Thoracic aorta (tissue), 2 donors: ENCODE measurements at regions not wholly inside any gene's neighbourhood (a gene's known extent, or its start where the extent isn't known, plus 50 kb on each side); places are given as distances from the start of the nearest gene placed in this dataset.

Source experiments
- ATAC-seq: fragments of 150-250 bp; one replicate; pipeline ENCODE4 v1.8.0; 2017; ENCODE audit warnings: low read depth; ENCODE audit not compliant: insufficient number of reproducible peaks, low FRiP score
- DNase-seq: peaks from one replicate; pipeline ENCODE4 v3.0.0-alpha.2; 2020; ENCODE audit warnings: low spot score
- H3K27ac ChIP-seq, 2 donors: fragments of 200-600 bp; sonication (generic); 1 replicate in 1 of 2; 2 replicates in 1 of 2; pipeline ENCODE4 v1.5.1; 2016; ENCODE audit warnings: mild to moderate bottlenecking in 2 of 2, moderate library complexity in 2 of 2
- H3K27me3 ChIP-seq: fragments of 200-600 bp; sonication (generic); replicated peaks from 2 replicates; pipeline ENCODE4 v1.6.0; 2016; ENCODE audit warnings: mild to moderate bottlenecking; ENCODE audit not compliant: insufficient read depth
- H3K36me3 ChIP-seq: fragments of 200-600 bp; sonication (generic); one replicate; pipeline ENCODE4 v1.5.1; 2016
- H3K4me1 ChIP-seq, 2 donors: fragments of 200-600 bp; sonication (generic); 1 replicate in 1 of 2; 2 replicates in 1 of 2; pipeline versions ENCODE4 v1.5.1 to v1.6.0; 2016; ENCODE audit warnings: low read depth in 2 of 2, mild to moderate bottlenecking in 1 of 2; ENCODE audit not compliant: control insufficient read depth in 1 of 2
- H3K4me3 ChIP-seq: fragments of 200-600 bp; sonication (generic); 2 replicates; pipeline ENCODE4 v1.5.1; 2016; ENCODE audit warnings: mild to moderate bottlenecking
- H3K9me3 ChIP-seq: fragments of 200-600 bp; sonication (generic); 2 replicates; pipeline ENCODE4 v1.5.1; 2016
- TF ChIP-seq, protein P1 (sequence below): fragments of 200-600 bp; sonication (generic); IDR thresholded peaks from one replicate; pipeline ENCODE4 v1.5.1; 2019; ENCODE audit warnings: antibody characterized with exemption

DNA sequence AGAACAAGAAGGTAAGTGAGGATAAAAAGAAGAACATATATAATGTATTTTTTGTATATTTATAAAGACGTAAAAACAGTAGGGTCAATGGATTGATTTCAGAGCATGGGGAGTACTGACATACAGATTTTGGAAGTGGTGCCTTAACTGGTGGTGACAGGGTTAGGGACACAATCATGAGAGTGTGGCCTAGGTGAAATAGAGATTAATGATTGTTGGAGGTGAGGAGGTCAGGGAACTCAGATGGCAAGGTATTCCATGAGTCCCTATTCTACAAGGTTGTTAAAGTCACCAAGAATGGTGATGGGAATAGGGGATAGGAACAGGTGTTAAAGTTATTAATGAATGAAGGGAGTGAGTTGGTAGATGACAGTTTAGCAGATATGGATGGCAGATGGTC is 210.8 kb downstream of the SEMA6A start:
- Histone ChIP-seq H3K27me3 (no peaks in the 10 kb centered on the region), H3K4me1 (peaks cover 3 to 27% of the 10 kb centered on the region in 2 donors), H3K4me3 (no peak overlapping the region), H3K9me3 (no peaks in the 10 kb centered on the region), H3K36me3 (no peaks in the 10 kb centered on the region), H3K27ac (no peak overlapping the region)
- ATAC-seq (no peak), DNase-seq (no peak)
- TF ChIP-seq, protein P1, sequence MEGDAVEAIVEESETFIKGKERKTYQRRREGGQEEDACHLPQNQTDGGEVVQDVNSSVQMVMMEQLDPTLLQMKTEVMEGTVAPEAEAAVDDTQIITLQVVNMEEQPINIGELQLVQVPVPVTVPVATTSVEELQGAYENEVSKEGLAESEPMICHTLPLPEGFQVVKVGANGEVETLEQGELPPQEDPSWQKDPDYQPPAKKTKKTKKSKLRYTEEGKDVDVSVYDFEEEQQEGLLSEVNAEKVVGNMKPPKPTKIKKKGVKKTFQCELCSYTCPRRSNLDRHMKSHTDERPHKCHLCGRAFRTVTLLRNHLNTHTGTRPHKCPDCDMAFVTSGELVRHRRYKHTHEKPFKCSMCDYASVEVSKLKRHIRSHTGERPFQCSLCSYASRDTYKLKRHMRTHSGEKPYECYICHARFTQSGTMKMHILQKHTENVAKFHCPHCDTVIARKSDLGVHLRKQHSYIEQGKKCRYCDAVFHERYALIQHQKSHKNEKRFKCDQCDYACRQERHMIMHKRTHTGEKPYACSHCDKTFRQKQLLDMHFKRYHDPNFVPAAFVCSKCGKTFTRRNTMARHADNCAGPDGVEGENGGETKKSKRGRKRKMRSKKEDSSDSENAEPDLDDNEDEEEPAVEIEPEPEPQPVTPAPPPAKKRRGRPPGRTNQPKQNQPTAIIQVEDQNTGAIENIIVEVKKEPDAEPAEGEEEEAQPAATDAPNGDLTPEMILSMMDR, result no peak

DNA sequence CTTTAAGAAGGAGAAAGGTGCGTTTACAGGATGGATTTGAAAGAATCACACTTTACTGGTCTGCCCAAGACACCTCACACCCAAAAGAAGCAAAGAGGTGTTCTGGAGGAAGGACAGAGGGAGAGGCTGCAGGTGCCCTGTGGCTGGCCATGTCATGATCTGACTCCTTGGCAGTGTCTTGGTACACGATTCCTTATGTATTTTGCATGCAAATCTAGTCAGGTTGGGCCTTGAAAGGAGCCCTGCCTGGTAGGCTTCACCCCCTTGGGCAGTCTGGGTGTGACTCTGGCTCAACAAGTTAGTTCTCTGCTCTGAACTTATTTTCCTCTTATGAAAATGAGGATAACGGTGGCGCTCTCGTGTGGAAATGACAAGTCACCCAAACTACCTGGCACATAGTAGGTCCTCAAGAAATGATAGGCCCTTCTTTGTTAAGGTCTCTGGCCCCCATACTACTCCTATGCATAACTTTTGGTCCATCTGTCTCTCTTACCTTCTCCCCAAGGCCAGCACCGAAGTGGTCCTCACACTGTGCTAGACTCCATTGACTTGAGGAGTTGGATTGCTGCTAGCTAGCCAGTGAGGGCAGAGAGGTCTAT is 212.5 kb downstream of the SEMA6A start:
- Histone ChIP-seq H3K27me3 (no peaks in the 10 kb centered on the region), H3K4me3 (peak overlapping the region; percentile 67), H3K27ac (no peak overlapping the region), H3K36me3 (no peaks in the 10 kb centered on the region), H3K9me3 (no peaks in the 10 kb centered on the region), H3K4me1 (peaks cover 3 to 27% of the 10 kb centered on the region in 2 donors)
- no peak for DNase-seq
- no peak for ATAC-seq
- TF ChIP-seq, protein P1, result no peak

DNA sequence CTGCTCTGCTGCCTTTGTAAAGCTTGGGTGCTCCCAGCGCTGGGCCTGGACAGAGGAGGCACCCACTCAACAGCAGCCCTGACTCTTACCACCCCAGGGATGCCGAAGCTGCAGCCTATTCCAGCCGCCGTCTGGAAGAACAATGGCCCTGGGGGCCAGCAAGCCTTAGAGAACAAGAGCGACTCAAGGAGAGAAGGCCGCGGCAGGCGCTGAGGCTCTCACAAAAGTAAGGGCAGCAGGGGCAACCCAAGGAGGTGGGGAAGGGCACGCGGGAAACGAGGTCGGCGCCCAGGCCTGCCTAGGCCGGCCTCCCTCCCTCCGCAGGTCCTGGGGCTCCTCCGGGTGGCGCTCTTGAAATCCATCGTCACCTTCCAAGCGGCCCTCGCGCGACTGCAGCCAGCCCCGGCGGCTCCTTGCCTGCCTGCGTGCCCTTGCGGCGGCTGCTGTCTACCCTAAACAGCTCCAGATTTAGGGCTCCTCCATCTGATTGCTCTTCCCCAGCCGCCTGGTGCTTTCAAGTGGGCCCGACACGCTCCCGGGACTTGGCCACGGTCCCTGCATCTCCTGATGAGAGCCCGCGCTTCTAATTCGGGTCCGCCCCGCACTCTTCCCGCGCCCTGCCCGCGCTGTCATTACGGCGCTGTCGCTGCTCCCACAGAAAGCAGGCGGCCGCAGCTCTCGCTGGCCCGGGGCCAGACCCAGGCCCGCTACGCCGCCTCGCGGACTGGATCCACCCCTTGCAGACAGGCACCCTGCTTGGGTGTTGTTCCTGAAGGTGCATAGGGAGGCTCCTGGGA is 213.3 kb downstream of the SEMA6A start:
- peak overlapping the region; percentile 67 for H3K4me3 ChIP-seq
- no peak for ATAC-seq
- no peaks in the 10 kb centered on the region for H3K9me3 ChIP-seq
- no peaks in the 10 kb centered on the region for H3K27me3 ChIP-seq
- TF ChIP-seq, protein P1, result no peak
- H3K36me3 ChIP-seq, result no peaks in the 10 kb centered on the region
- peaks cover 3 to 27% of the 10 kb centered on the region in 2 donors for H3K4me1 ChIP-seq
- DNase-seq, result no peak
- no peak overlapping the region for H3K27ac ChIP-seq

- peaks cover 3 to 27% of the 10 kb centered on the region in 2 donors for H3K4me1 ChIP-seq
- H3K27me3 ChIP-seq, result no peaks in the 10 kb centered on the region
- no peak overlapping the region for H3K4me3 ChIP-seq
- no peak for DNase-seq
- no peaks in the 10 kb centered on the region for H3K9me3 ChIP-seq
- no peak overlapping the region for H3K27ac ChIP-seq
- no peak for ATAC-seq
- no peaks in the 10 kb centered on the region for H3K36me3 ChIP-seq
- TF ChIP-seq, protein P1, result no peak
These were observed 214.4 kb downstream of the SEMA6A start for GRCh38 chr5:116360008-116360853.

GRCh38 chr5:116359592-116359991 is 215.0 kb downstream of the SEMA6A start:
- DNase-seq, result no peak
- TF ChIP-seq, protein P1, result no peak
- no peak overlapping the region for H3K27ac ChIP-seq

More at GRCh38 chr5:116359592-116359991, 215.0 kb downstream of the SEMA6A start:
- Histone ChIP-seq H3K27me3 (no peaks in the 10 kb centered on the region), H3K4me1 (peaks cover 3 to 27% of the 10 kb centered on the region in 2 donors), H3K36me3 (no peaks in the 10 kb centered on the region), H3K4me3 (no peak overlapping the region), H3K9me3 (no peaks in the 10 kb centered on the region)
- no peak for ATAC-seq
